Activated T-cell treated with anti-CD3 and anti-CD28 coated beads for 4 hours (primary cell): ENCODE measurements at regions not wholly inside any gene's neighbourhood (a gene's known extent, or its start where the extent isn't known, plus 50 kb on each side); places are given as distances from the start of the nearest gene placed in this dataset.

ENCODE experiments used
- DNase-seq: peaks from one replicate; pipeline ENCODE4 v3.0.0-alpha.2; 2020

DNA sequence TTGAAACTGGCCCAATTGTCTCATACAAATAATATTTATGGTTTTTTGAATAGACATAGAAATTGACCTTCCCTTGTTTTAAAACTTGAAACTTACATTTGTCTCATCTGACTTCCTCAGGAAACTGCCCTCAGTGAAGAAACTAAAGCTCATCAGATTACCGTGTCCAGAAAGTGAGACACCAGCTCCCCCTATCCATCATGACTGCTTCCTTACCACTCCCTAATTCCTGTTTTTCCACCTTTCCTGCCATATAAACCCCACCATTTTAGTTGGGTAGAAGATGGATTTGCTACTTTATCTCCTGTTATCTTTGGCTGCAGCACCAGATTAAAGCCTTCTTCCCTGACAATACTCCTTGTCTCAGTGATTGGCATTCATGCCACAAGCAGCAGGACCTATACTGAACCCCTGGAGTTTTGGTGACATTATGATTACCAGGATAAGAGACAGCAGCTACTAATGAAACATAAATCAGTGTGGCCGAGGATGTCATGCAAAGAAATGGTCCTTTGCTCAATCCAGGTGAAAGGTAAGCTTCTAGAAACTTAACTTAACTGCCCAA is 1627.6 kb upstream of the ZEB2 start:
- DNase-seq = no peak

DNA sequence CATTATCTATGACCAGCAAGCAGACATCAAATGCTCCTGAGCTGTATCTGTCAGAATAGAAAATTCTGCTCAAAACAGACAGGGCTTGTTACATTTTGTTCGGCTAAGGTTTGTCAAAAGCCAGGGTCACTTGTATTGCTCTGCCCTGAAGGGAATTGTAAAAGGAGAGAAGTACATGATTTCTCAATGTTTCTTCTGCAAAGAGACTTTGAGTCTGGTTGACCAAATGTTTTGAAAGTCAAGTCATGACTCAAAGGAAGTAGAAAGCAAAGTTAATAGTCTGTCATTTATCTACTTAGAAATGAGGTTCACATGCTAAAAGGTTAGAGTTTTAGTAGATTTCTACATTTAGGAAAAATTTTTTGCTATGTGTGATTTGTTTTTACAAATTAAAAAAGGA is 1624.1 kb upstream of the ZEB2 start:
- DNase-seq = no peak

DNA sequence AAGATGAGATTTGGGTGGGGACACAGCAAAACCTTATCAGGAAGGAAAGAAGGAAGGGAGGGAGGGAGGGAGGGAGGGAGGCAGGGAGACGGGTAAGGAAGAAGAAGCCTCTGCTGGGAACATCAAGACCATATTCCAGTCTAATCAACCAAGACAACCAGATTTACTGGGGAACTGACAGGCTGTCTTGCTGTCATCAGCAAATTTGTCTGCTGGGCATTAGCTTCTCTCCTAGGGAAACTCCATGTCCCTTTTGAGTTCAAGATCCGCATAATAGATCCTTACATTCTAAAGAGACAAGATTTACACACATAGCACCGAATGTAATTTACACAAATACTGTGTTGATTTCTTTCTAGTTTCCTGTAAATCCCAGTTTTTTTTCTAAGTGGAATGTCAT is 1618.9 kb upstream of the ZEB2 start:
- no peak for DNase-seq

DNA sequence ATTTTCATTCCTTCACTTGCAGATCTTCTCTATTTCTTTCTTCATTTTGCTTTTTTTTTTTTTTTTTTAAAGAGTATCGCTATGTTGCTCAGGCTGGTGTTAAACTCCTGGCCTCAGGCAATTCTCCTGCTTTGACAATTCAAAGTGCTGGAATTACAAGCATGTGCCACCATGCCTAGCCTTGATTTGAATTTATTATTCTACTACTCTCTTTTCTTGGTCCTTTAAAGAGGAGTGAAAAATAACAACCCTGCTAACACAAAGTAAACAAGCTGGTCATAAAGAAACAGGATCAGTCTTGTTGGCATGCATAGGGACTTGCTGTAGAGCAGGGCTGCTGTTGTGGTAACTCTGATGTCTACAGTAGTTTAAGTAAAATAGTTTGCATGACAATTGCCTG is 1615.3 kb upstream of the ZEB2 start:
- no peak for DNase-seq

DNA sequence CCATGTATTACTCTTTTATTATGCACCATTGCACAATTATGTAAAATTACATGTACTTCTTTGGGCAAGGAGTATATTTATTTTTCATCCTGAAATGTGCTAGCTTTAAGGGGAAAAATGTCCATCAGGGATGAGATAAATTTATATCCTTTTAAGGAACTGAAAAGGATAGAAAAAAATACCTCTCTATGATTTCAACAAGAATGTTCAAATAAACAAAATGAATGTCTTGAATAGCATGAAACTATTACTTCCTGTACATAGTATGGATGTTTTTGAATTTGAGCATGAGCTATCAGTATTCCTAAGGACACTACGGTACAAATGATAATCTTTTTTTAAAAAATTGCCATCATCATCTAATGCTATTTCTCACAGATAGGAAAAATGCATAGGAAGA is 1611.9 kb upstream of the ZEB2 start:
- DNase-seq = no peak

DNA sequence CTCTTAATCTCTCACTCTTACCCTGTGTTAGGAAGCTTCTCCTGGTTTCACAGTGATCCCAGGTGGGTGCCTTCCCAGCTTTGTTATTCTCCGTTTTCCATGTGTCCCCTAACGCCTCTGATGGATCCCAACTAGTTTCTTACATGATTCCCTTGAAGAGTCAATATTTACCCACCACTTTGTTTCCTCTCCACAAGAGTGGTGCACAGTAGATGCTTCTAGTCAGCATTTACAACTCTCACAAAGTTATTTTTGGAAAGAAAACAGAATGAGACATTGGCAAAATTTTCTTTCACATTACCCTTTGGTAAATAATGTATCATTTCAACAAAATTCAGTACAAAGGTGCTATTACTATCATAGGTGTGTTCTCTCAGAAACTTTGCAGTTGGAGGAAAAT is 1611.1 kb upstream of the ZEB2 start:
- no peak for DNase-seq

DNA sequence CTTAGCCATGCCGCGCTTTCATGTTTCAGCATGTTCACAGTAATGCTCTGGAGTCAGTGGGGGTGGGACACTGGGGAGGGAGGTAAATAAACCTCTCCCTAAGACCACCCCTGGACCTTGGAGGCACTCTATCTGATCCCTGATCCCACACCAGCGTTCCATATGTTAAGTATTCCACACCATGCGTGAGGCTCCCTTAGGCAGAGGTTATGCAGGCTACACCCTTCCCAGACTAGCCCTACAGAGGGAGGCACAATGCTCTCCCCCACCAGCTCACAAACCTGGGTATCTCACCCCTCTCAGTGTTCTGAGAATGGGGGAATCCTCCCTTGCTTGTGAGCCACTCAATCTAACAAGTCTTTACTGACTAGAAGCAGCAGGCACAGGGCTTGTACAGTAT is 1610.4 kb upstream of the ZEB2 start:
- DNase-seq = no peak

DNA sequence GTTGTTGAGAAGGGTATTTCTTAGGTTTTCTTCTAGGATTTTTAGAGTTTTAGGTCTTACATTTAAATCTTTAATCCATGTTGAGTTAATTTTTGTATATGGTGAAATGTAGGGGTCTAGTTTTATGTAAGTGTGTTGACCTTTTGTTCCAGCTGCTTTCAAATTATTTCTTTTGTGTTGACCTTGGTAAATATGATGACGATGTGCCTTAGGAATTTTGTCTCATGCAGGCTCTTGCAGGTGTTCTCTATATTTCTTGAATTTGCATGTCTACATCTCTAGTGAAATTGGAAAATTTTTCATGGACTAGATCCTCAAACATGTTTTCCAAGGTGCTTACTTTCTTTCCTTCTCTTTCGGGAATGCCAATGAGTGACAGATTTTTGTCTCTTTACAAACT is 1609.3 kb upstream of the ZEB2 start:
- DNase-seq = no peak

DNA sequence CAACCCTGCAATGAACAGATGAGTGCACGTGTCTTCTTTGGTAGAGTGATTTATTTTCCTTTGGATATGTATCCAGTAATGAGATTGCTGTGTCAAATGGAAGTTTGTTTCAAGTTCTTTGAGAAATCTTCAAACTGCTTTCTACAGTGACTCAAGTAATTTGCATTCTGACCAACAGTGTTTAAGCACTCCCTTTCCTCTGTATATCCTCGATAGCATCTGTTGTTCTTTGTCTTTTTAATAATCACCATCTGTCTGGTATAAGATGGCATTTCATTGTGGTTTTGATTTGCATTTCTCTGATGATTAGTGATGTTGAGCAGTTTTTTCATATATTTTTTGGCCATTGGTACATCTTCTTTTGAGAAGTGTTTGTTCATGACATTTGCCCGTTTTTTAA is 1608.3 kb upstream of the ZEB2 start:
- DNase-seq = no peak

DNA sequence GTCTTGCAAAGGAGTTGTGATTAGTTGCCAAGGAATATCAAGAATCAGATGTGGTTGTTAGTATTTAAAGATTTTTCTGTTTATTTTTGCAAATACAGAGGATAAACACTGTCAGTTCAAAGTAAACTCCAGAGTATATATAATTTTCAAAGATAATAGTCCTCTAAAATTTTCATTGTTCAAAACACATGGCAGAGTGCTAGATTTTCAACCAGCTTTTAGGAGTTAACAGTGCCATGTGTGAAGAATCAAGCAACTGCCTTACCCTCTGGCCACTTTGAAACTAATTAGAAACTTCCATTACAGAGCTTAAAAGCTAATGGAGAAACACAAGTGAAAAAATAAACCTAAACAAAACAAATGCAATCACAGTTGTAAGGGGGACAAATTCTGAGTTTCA is 1605.6 kb upstream of the ZEB2 start:
- DNase-seq = no peak

DNA sequence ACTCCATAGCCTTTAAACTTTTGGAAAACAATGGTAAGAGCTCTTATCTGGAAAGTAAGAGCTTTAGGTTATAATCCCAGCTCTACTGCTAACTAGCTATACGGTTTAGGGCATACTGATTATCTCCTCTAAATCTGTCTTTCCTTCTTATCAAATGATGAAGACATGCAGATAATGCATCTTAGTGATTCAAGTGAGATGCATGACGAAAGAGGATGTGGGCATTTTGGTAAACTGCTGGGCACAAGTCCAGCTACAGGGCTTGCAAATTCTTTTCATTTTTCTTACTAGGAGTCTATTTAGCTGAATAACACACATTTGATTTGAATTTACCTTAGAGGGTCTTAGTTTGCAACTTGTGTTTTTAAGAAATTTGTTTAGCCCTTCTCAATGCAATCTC is 1604.8 kb upstream of the ZEB2 start:
- no peak for DNase-seq

DNA sequence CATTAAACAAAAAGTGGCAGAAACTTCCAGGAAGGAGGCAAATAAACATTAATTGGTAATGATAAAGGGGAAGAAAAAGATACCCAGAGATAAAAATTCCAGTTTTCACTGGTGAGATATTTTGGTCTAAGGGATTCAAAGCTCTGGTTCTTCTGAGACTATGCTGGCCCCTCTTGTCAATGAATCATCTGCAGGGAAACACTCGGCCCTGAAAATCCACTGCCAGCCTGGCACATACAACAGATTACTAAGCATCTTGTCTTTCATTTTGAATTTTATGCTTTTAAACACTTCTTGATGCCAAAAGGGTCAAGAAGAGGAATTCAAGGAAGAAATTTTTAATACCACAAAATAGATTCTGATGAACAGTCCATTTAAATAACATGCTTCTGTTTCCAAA is 1603.8 kb upstream of the ZEB2 start:
- DNase-seq = no peak

DNA sequence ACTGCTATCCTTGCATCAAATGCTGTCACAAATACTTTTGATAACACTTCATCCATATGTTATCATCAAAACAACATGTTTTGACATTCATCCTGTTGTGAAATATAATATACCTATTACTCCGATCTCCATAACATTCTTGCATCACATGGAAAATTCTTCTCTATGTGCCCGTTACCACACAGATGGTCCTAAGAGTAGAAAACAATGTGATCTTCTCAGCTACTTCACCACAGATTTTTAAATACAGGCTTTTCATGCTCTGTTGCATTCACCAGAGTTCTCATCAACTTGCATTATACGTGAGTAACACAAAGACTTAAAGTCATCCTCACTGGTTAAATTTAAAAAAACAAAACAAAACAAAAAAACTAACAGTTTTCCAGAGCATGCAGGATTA is 1603.3 kb upstream of the ZEB2 start:
- no peak for DNase-seq

DNA sequence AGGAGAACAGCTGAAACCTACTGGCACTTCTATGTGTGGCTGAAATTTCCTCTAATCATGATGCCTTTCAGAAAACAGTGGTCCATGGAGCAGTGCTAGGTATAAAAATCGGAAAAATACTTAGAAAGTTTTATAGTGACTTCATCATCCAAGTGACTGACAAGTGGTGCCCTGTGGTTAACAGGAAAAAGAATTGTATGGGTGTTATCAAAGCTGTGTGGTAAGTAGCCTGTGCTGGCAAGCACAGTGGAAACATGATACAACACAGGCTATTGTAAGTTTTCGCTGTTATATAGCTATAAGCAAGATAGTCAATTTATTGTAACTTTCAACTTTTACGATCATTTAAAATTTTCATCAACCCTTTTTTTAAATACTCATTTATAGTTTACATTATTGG is 1599.7 kb upstream of the ZEB2 start:
- DNase-seq = no peak

DNA sequence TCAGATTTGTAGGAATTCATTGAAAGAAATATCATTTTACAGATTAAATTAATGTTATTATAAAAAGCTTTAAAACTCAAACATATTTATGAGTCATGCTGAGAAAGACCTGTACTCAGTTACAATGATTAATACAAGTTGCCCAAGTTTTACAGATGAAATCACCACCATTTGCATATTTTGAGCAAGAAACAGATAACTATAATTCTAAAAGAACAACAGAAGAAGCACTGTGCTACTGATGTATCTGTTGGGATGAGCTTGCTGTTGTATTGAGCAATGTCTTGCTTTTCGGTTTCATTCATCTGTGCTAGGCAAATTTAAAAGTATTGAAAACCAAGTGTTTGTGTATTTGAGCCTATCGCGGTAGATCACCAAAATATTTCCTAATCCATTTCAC is 1589.1 kb upstream of the ZEB2 start:
- no peak for DNase-seq

DNA sequence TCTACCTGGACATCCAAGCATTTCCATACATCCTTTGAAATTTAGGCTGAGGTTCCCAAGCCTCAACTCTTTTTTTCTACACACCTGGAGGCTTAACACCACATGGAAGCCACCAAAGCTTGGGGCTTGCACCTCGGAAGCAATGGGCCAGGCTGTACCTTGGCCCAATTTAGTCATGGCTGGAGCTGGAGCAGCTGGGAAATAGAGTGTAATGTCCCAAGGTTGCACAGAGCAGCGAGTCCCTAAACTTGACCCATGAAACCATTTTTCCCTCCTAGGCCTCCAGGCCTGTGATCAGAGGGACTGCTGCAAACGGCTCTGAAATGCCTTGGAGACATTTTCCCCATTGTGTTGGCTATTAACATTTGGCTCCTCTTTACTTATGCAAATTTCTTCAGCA is 1574.3 kb upstream of the ZEB2 start:
- no peak for DNase-seq

DNA sequence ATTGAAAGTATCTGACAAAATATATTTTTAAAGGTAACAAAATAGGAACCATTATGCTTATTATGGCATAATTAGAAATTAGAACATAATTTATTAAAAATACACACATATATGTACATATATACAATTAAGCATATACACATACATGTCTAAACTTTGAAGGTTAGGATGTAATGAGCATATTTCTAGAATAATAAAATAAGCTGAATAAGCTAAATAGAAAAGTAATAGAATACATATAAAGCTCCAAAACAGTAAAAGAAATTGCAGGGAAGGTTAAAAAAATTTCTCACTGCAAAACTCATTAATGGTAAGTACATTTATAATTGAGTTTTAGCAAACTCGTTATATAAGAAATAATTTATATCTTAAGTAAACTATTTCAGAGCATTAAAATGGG is 1561.5 kb upstream of the ZEB2 start:
- no peak for DNase-seq

DNA sequence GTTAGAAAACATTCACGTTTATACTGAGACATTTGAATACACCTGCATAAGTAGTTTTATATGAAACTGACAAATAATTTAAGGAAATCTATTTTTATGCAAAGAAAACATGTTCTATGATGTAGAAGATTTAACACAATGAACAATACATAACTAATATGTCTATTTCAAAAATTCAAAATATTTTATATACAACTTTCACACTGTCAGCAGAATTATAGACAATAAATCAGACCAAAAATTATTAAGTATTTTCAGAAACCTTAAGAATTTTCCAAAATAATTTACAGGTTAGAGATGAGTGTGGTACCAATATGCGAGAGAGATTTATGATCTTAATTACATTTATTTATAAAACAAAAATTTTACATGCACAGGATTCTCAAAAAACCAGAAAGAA is 1561.0 kb upstream of the ZEB2 start:
- no peak for DNase-seq

DNA sequence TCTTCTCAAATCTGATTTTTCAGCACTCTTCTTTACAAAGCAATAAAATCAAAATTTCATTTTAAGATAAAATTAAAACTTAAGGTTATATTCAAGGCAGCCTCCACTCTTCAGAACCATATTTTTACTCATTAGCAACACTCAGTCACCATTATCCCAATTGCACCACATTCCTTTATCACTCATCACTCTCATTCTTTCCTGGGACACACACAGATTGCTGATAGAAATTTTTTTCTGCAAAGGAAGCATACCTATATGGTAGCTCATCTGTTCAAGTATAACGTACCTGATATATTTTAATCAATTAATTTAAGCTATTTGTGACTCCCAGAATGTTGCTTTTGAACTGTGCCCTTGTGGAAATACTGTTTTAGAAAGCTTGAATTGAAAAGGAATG is 1559.3 kb upstream of the ZEB2 start:
- DNase-seq = no peak

DNA sequence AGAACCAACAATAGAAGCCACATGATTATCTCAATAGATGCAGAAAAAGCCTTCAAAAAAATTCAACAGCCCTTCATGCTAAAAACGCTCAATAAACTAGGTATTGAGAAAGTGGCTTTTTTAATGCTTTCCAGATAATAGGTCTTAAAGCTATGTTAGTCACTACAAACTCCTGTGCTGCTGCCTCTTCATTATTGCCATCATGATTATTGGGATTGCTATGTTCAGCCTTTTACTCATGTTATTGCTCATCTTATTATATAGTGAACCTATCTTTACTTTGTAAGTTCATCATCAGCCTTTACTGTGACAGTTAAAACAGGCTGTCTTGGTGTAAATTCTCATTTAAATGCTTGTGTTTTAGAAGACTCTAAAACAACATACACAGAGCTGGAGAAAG is 1557.2 kb upstream of the ZEB2 start:
- DNase-seq = no peak

DNA sequence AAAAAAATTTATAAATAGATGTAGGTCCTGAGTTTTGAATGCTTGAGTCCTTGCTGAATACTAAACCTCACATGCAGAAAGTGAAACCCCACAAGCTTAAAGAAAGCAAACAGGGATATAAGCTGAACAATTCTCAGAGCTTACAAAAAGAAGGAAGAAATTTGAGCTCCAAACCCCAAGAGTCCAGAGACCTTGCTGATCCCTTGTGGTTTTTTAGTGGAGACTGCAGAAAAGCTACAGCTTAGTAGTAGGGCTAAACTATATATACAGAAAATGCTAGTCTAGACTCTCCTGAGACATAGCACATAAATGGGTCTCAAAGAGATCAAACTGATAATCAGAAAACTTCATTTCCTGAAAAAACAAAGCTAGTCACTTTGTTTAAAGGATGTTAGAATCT is 1548.1 kb upstream of the ZEB2 start:
- DNase-seq = no peak

DNA sequence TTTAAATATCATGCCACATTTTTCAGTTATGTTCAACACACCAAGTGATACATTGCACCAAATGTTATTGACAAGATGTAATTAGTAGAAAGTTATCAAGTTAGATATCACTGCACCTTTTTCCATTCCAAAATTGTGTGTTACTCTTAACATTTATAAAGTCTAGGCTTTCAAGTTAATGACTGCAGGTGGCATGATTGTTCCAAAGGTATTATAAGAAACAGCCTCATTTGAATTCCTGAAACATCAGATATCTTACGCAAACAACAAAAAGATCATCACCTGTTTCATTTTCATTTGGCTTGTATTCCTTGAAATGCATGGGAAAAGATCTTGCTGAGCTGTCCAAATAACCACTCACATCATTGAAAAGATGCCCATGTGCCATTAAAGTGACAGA is 1528.2 kb upstream of the ZEB2 start:
- DNase-seq = no peak

DNA sequence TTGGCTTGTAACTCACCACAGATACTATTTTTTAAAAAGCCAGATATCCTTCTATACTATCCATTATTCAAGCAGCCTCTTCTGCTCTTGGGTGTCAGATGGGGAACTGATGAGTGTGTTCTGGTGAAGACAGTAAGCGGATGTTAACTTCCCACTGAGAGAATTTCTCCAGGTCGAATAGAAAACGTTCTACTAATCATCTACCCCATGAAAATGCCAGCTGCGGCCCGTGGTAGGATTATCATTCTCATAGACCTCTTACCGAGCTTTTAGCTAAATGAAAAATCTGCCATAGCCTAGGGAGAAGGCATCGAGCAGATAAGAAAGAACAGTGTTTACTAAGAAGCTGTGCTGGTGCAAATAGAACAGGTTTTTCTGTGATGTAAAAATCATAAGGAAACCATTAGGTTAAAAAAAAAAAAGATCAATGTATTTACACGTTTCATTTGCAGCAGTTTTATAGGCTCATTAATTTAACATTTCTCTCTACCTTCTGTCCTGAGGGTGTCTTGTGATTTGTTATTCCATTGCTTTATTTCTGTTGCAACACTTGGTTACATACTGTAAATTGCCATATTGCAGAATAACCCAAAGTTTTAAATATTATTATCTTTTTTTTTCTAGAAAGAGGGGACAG is 1521.5 kb upstream of the ZEB2 start:
- no peak for DNase-seq

DNA sequence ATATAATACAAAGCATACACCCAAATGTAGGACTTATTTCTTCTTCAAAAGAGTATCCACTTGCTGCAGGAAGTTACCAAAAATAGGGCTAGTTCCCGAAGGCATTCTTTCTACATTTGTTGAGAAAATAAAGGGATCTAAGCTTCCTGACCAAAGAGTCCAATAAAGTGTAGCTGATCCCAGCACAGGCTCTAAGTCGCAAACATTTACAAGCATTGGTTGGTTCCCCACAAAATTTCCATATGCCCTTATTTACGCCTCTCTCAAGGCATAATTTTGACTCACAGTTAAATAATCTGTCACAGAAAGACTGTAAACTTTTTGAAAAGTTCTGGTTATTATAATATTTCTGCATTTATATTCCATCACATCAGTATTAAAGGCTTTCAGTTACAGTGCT is 1520.1 kb upstream of the ZEB2 start:
- DNase-seq = no peak

DNA sequence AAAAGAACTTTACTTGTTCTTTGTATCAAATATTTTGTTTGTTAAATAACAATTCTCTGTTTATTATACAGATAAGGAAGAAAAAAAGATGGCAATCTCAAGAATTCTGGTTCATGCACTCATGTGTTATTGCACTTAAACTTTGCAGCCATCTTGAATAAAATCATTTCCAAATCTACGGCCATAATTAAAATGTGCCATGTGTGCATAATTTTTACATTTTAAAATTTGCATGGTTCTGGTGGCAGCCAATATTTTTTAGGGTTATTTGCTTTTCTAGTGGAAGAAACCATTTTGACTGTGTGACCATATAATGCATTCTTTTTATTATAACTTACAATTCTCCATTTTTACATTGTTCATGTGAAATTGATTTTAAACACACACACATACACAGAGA is 1518.1 kb upstream of the ZEB2 start:
- DNase-seq = no peak
